ENCODE measurements at regions not wholly inside any gene's neighbourhood (a gene's known extent, or its start where the extent isn't known, plus 50 kb on each side); places are given as distances from the start of the nearest gene placed in this dataset.

DNA sequence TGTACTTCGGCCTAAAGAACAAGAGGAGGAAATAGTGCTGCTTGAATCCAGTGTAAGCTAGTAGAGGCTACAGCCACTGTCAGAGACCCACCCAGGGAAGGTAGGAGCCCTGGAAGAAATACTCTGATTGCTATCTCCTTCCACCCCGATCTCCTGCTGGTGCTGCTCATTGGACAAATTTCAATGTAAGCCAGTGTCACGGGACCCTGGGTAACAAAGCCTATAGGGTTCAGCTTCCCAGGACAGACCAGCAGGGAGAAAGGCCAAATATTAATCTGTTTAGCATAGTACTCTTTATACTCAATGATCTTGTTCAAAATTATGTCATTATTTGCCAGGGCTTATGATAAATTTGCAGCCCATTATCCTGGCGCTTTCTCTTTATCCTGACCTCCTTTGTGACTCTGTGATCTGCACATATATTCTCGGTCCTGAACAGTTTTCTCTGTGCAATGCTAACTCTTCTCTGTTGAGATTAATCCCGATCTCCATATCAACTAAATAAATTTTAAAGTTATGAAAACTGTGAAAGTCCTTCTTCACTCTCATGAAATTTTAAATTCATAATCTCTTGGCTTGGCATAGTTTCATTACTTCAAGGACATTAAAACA lies 218.8 kb upstream of the PREP start:
- TF ChIP-seq, protein P1, sequence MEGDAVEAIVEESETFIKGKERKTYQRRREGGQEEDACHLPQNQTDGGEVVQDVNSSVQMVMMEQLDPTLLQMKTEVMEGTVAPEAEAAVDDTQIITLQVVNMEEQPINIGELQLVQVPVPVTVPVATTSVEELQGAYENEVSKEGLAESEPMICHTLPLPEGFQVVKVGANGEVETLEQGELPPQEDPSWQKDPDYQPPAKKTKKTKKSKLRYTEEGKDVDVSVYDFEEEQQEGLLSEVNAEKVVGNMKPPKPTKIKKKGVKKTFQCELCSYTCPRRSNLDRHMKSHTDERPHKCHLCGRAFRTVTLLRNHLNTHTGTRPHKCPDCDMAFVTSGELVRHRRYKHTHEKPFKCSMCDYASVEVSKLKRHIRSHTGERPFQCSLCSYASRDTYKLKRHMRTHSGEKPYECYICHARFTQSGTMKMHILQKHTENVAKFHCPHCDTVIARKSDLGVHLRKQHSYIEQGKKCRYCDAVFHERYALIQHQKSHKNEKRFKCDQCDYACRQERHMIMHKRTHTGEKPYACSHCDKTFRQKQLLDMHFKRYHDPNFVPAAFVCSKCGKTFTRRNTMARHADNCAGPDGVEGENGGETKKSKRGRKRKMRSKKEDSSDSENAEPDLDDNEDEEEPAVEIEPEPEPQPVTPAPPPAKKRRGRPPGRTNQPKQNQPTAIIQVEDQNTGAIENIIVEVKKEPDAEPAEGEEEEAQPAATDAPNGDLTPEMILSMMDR (IDR thresholded peaks at IDR 0.05; ENCODE audit: extremely low read depth, missing control alignments): no peak
- no peak for DNase-seq (ENCODE audit: low spot score)

DNA sequence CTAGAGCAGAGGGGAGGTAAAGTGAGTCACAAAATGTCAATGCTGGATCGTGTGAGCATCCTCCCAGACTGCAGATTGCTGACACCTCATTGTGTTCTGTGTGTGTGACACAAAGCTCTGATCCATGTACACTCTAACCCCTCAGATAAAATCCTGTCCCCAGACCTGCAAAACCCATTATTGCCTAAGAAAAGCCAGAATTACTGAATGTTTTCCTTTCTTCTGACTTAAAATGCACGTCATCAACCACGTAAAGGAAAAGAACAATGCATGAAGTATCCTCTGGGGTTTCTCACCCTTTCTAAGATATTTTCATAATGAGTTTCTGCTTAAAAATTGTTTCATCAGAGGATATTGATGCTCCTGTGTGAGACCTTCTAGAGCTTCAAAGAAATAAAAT lies 218.0 kb upstream of the PREP start:
- TF ChIP-seq, protein P1 (IDR thresholded peaks at IDR 0.05; ENCODE audit: extremely low read depth, missing control alignments): no peak
- no peak for DNase-seq (ENCODE audit: low spot score)

DNA sequence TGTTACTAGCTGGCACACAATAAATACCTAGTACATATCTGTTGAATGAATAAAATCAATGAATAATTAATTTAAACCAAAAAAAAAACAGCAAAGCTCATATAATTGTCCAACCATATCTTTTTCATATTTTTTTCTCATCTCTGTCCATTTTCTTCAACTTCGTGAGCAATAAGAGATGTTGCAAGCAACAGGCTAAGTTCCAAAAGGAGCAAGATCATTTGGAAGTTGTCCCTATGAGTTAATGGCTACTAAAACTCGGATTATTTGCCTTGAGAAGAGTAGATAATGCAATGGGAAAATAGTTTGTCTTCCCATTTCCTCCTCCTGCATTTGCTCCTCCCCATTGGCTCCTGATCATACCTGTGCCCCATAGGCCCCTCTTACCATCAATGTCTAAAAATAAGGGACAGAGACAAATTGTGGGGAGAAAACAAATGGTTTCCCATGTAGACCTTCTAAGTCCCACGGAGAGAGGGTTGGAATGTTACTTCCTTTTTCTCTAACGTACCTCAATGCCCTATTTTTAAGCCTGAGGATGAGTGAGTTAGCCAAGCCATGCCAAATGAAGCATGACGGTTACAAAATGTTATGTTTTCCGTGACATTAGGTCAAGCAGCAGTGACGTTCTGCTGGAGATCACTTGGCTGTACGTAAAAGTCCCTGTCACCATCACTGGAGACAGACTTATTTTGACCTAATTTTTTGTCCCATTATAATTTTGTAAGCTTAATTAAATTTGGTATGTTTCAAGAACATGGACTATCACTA lies 217.3 kb upstream of the PREP start:
- TF ChIP-seq, protein P1 (IDR thresholded peaks at IDR 0.05; ENCODE audit: extremely low read depth, missing control alignments): no peak
- DNase-seq (ENCODE audit: low spot score): no peak

DNA sequence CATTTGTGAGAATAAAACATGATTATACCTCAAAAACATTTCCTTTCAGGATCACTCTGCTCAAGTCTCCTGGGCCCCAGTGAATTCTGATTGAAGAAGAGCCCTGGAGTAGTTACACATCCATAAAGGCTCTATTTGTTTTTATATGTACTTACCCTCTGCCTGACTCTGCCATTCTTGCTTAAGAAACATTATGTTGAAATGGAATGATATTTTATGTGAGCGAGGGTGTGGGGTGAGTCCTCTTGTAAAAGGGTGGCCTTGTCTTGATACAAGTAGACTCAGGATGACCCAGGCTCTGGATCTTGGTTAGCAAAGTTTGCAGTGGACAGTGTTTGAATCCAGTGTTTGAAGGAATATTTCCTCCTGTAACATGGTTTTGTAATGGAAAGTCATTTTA lies 215.4 kb upstream of the PREP start:
- no peak for DNase-seq (ENCODE audit: low spot score)
- TF ChIP-seq, protein P1 (IDR thresholded peaks at IDR 0.05; ENCODE audit: extremely low read depth, missing control alignments): no peak

DNA sequence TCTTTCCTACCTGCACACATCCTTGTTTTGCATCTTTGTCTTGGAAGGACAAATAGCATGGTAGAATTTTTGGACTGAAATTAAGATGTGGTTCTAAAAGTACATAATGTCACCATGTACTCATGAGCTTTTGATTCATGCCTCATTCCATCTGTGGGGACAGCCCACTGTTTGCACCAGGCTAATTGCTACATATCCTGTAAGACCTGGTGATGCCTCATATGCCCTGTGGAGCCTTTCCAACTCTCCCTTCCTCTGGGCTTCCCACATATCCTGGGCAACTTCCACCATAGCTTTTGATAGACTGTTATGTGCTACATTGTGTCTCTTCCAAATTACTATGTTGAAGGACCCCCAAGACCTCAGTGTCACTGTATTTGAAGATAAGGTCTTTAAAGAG lies 213.6 kb upstream of the PREP start:
- no peak for DNase-seq (ENCODE audit: low spot score)
- TF ChIP-seq, protein P1 (IDR thresholded peaks at IDR 0.05; ENCODE audit: extremely low read depth, missing control alignments): no peak

GRCh38 chr6:105611606-105612005 lies 208.7 kb upstream of the PREP start:
- no peak for DNase-seq (ENCODE audit: low spot score)
- TF ChIP-seq, protein P1 (IDR thresholded peaks at IDR 0.05; ENCODE audit: extremely low read depth, missing control alignments): no peak

DNA sequence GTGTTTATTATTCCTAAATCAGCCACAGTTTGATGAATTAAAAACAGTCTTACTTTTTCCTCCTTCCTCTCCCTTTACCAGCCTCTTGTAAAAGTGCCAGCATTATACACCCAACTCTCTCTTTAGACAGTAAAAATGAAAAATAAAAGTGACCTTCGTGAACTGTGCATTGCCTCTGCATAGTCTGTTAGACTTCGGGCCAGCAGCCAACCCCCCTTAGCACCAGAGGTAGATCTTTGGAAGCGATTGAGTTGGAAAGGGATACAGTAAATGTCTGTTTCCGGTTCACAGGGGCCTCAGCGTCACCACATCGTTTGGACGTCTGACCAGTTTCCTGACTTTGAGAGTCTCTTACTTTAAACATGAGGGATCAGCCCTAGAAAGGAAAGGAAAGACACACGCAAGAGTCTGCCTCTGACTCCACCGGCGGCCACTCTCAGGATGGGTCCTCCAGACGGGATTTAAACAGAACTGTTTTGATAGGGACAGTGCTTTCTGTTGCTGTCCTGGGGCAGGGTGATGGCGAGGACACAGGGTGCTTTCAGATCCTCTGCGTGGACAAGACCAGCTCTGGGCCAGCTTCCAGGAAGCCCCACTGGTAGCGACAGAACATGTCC lies 206.6 kb upstream of the PREP start:
- TF ChIP-seq, protein P1 (IDR thresholded peaks at IDR 0.05; ENCODE audit: extremely low read depth, missing control alignments): no peak
- DNase-seq (ENCODE audit: low spot score): no peak
